NB4 (cell line): ENCODE measurements at regions not wholly inside any gene's neighbourhood (a gene's known extent, or its start where the extent isn't known, plus 50 kb on each side); places are given as distances from the start of the nearest gene placed in this dataset.
A peak's percentile ranks its signal among the peaks of the same experiment; 100 is the strongest.
"Not testable (repeated sequence)": the region's sequence is repeated elsewhere in the genome, so short reads cannot be mapped to it uniquely, and the experiment has no call there.

Source experiments
- MYC ChIP-seq: IDR thresholded peaks from 2 replicates; pipeline ENCODE4 v1.6.1; 2011; ENCODE audit warnings: low read depth, low read length
- POLR2A ChIP-seq: IDR thresholded peaks from 2 replicates; pipeline ENCODE4 v1.6.1; 2011; ENCODE audit warnings: mild to moderate bottlenecking; ENCODE audit not compliant: insufficient read length; ENCODE audit errors: extremely low read depth
- TF ChIP-seq, protein P1 (sequence below): IDR thresholded peaks from one replicate; pipeline ENCODE4 v1.5.1; 2012; ENCODE audit warnings: low read depth, low read length
- TF ChIP-seq, protein P2 (sequence below): IDR thresholded peaks from 2 replicates; pipeline ENCODE4 v1.6.1; 2011; ENCODE audit warnings: low read depth, low read length

DNA sequence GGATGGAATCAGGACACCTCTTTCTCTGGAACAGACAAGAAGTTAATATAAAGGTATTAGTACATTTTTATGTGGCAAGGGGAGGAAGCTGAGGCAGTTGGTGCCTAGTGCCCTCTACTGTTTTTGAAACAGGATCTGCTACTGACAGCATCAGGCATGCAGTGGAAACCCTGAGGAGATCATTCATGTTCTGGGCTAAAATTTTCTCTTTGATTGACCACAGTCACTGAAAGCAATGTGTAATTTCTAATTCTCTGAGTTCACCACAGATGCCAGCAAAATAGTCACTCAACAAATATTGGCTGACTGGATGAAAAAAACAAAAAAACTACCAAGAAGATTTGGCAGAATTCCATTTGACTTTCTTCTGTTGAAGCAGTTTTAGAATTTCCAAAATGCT is 71.0 kb upstream of the SRRM3 start:
- TF ChIP-seq, protein P1, sequence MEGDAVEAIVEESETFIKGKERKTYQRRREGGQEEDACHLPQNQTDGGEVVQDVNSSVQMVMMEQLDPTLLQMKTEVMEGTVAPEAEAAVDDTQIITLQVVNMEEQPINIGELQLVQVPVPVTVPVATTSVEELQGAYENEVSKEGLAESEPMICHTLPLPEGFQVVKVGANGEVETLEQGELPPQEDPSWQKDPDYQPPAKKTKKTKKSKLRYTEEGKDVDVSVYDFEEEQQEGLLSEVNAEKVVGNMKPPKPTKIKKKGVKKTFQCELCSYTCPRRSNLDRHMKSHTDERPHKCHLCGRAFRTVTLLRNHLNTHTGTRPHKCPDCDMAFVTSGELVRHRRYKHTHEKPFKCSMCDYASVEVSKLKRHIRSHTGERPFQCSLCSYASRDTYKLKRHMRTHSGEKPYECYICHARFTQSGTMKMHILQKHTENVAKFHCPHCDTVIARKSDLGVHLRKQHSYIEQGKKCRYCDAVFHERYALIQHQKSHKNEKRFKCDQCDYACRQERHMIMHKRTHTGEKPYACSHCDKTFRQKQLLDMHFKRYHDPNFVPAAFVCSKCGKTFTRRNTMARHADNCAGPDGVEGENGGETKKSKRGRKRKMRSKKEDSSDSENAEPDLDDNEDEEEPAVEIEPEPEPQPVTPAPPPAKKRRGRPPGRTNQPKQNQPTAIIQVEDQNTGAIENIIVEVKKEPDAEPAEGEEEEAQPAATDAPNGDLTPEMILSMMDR, result peak; percentile 57
- TF ChIP-seq POLR2A, MYC: not testable (repeated sequence)
- TF ChIP-seq, protein P2, sequence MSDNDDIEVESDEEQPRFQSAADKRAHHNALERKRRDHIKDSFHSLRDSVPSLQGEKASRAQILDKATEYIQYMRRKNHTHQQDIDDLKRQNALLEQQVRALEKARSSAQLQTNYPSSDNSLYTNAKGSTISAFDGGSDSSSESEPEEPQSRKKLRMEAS, result peak; percentile 40; the same call in 1 of the 2 replicates
